OCI-LY1 (cell line): ENCODE measurements at regions not wholly inside any gene's neighbourhood (a gene's known extent, or its start where the extent isn't known, plus 50 kb on each side); places are given as distances from the start of the nearest gene placed in this dataset.

Source experiments
- H2AFZ ChIP-seq: fragments of 200-600 bp; sonication (generic), shearing (Covaris generic); 2 replicates; pipeline ENCODE4 v1.6.0; 2014; ENCODE audit warnings: antibody characterized with exemption, mild to moderate bottlenecking, low read length
- H3F3A ChIP-seq: fragments of 200-600 bp; sonication (generic), shearing (Covaris generic); 2 replicates; pipeline ENCODE4 v1.6.0; 2014; ENCODE audit warnings: mild to moderate bottlenecking, antibody characterized with exemption, low read length, moderate library complexity; ENCODE audit not compliant: insufficient read depth
- H3K27ac ChIP-seq: fragments of 200-600 bp; sonication (generic); 2 replicates; pipeline ENCODE4 v1.5.1; 2014; ENCODE audit warnings: low read length, mixed run types, mild to moderate bottlenecking, low read depth; ENCODE audit not compliant: poor library complexity, severe bottlenecking
- H3K27me3 ChIP-seq: fragments of 200-600 bp; sonication (generic); 2 replicates; pipeline ENCODE4 v1.6.0; 2014; ENCODE audit warnings: antibody characterized with exemption, mild to moderate bottlenecking, low read length, moderate library complexity; ENCODE audit not compliant: insufficient read depth
- H3K36me3 ChIP-seq: fragments of 200-600 bp; sonication (generic); 2 replicates; pipeline ENCODE4 v1.6.1; 2014; ENCODE audit warnings: mild to moderate bottlenecking, antibody characterized with exemption, low read length, moderate library complexity, mixed read lengths; ENCODE audit not compliant: insufficient read depth
- H3K4me1 ChIP-seq: fragments of 200-600 bp; sonication (generic); 2 replicates; pipeline ENCODE4 v1.5.1; 2014; ENCODE audit warnings: mild to moderate bottlenecking, low read length, moderate library complexity; ENCODE audit not compliant: insufficient read depth, severe bottlenecking
- H3K4me2 ChIP-seq: fragments of 200-600 bp; sonication (generic), shearing (Covaris generic); 2 replicates; pipeline ENCODE4 v1.6.1; 2014; ENCODE audit warnings: low read length
- H3K4me3 ChIP-seq: fragments of 200-600 bp; sonication (generic); 2 replicates; pipeline ENCODE4 v1.5.1; 2014; ENCODE audit warnings: low read length, low read depth, mild to moderate bottlenecking, mixed read lengths; ENCODE audit not compliant: poor library complexity, severe bottlenecking
- H3K79me2 ChIP-seq: fragments of 200-600 bp; shearing (Covaris generic); 2 replicates; pipeline ENCODE4 v1.6.1; 2016; ENCODE audit warnings: mixed run types, low read length, mixed read lengths; ENCODE audit not compliant: insufficient read depth
- H3K9ac ChIP-seq: fragments of 200-600 bp; sonication (generic), shearing (Covaris generic); 2 replicates; pipeline ENCODE4 v1.6.1; 2014; ENCODE audit warnings: mild to moderate bottlenecking, low read length, mixed read lengths
- H3K9me2 ChIP-seq: fragments of 200-600 bp; sonication (generic), shearing (Covaris generic); 2 replicates; pipeline ENCODE4 v1.6.1; 2014; ENCODE audit warnings: low read depth, mild to moderate bottlenecking, low read length, mixed read lengths
- H3K9me3 ChIP-seq: fragments of 200-600 bp; shearing (Covaris generic); 2 replicates; pipeline ENCODE4 v1.6.1; 2014; ENCODE audit warnings: low read length, mixed read lengths
- H4K20me1 ChIP-seq: fragments of 200-600 bp; sonication (generic), shearing (Covaris generic); 2 replicates; pipeline ENCODE4 v1.6.0; 2016; ENCODE audit warnings: mild to moderate bottlenecking, low read length; ENCODE audit not compliant: insufficient read depth
- EZH2 ChIP-seq: fragments of 200-600 bp; sonication (generic), shearing (Covaris generic); IDR thresholded peaks from 2 replicates; pipeline ENCODE4 v1.8.0; 2017; ENCODE audit warnings: borderline replicate concordance, mixed run types, mild to moderate bottlenecking, antibody characterized with exemption, low read length, moderate library complexity, mixed read lengths
- TF ChIP-seq, protein P1 (sequence below): fragments of 200-600 bp; sonication (generic), shearing (Covaris generic); IDR thresholded peaks from 2 replicates; pipeline ENCODE4 v1.5.1; 2017; ENCODE audit warnings: mild to moderate bottlenecking, antibody characterized with exemption, low read length, moderate library complexity, mixed read lengths

- no peaks in the 10 kb centered on the region for H3K4me1 ChIP-seq
- H3K4me2 ChIP-seq, result no peak overlapping the region
- no peak overlapping the region for H3K27ac ChIP-seq
- no peaks in the 10 kb centered on the region for H3F3A ChIP-seq
- H3K9ac ChIP-seq, result no peak overlapping the region
- no peaks in the 10 kb centered on the region for H3K79me2 ChIP-seq
- H3K27me3 ChIP-seq, result no peaks in the 10 kb centered on the region; the same call in 1 of the 2 replicates
- H2AFZ ChIP-seq, result no peak overlapping the region
- H3K9me2 ChIP-seq, result no peaks in the 10 kb centered on the region
- H3K4me3 ChIP-seq, result no peak overlapping the region
- H3K9me3 ChIP-seq, result no peaks in the 10 kb centered on the region
- no peaks in the 10 kb centered on the region for H4K20me1 ChIP-seq
- H3K36me3 ChIP-seq, result no peaks in the 10 kb centered on the region
- TF ChIP-seq, protein P1, sequence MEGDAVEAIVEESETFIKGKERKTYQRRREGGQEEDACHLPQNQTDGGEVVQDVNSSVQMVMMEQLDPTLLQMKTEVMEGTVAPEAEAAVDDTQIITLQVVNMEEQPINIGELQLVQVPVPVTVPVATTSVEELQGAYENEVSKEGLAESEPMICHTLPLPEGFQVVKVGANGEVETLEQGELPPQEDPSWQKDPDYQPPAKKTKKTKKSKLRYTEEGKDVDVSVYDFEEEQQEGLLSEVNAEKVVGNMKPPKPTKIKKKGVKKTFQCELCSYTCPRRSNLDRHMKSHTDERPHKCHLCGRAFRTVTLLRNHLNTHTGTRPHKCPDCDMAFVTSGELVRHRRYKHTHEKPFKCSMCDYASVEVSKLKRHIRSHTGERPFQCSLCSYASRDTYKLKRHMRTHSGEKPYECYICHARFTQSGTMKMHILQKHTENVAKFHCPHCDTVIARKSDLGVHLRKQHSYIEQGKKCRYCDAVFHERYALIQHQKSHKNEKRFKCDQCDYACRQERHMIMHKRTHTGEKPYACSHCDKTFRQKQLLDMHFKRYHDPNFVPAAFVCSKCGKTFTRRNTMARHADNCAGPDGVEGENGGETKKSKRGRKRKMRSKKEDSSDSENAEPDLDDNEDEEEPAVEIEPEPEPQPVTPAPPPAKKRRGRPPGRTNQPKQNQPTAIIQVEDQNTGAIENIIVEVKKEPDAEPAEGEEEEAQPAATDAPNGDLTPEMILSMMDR, result no peak
- no peak for TF ChIP-seq EZH2
Measured at GRCh38 chr15:31839388-31839787, 190.9 kb upstream of the CHRNA7 start.

DNA sequence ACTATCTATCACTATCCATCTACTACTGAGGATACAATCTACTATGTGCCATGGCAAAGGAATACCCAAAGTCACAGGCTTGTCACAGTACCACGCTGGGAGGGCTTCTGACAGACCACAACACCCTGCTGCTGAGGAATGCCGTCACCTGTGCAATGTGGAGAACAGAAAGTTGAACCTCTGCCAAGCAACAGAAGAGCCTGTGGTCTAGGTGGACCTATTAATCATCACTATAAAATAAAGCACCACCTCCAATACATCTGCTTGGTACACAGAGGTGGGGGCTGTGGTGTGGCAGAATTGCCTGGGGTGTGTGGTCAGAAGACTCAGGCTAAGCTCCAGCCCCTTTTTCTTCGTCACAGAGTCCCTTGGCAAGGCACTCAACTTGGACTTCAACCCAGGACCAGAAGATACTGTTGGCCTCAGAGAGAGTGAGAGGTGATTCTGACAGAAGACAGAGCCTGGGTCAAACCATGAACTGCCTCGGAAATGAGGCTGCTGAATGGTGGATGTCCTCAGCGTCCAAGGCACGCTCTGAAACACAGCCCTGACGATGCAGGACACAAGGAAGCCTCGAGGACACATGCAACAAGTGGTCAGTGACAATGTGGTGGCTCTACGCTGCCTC lies 189.4 kb upstream of the CHRNA7 start:
- no peak overlapping the region for H2AFZ ChIP-seq
- H3K4me1 ChIP-seq, result no peaks in the 10 kb centered on the region
- no peak overlapping the region for H3K9ac ChIP-seq
- no peaks in the 10 kb centered on the region for H3K9me3 ChIP-seq
- no peak overlapping the region for H3K27ac ChIP-seq
- no peaks in the 10 kb centered on the region for H3K79me2 ChIP-seq
- no peaks in the 10 kb centered on the region for H3F3A ChIP-seq
- TF ChIP-seq EZH2, result no peak
- H3K27me3 ChIP-seq, result no peaks in the 10 kb centered on the region
- no peaks in the 10 kb centered on the region for H3K9me2 ChIP-seq
- H3K4me3 ChIP-seq, result no peak overlapping the region
- no peaks in the 10 kb centered on the region for H3K36me3 ChIP-seq
- no peaks in the 10 kb centered on the region for H4K20me1 ChIP-seq
- no peak overlapping the region for H3K4me2 ChIP-seq

DNA sequence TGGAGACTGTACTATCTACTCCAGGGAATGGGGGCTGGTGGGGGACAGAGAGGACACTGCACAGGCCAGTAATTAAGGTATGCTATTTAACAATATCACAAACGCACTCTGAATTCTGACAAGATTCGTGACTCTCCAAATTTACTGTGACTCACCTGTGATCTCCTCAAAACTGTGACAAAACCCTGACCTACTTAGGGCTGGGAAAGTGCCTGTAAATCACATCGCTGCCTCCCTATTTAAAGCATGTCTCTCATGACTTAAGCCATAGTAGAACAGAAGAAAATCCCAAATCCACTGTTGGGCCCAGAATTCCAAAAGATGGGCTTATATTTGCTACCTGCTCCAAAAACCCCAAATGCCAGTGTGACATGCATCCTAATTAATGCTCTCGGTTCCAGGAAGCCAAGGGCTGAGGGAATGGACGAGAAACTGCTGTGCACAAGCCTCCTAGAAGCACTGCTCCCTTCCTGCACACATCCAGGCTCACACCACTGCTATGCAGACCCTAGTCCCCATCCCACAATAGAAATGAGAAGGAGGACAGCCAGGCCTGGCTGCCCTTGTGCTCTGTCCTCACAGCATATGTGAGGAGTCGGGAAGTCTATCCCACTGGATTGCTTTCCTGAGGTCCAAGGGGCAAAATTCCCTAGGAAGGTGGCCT lies 187.7 kb upstream of the CHRNA7 start:
- no peak for TF ChIP-seq EZH2
- TF ChIP-seq, protein P1, result no peak
- H3K4me3 ChIP-seq, result no peak overlapping the region
- H3K9me2 ChIP-seq, result no peaks in the 10 kb centered on the region
- H3K4me2 ChIP-seq, result no peak overlapping the region
- H3F3A ChIP-seq, result no peaks in the 10 kb centered on the region
- no peak overlapping the region for H3K9ac ChIP-seq
- H3K9me3 ChIP-seq, result no peaks in the 10 kb centered on the region
- no peaks in the 10 kb centered on the region for H3K79me2 ChIP-seq
- H4K20me1 ChIP-seq, result no peaks in the 10 kb centered on the region
- H3K27me3 ChIP-seq, result no peaks in the 10 kb centered on the region
- no peak overlapping the region for H3K27ac ChIP-seq
- no peaks in the 10 kb centered on the region for H3K4me1 ChIP-seq
- no peaks in the 10 kb centered on the region for H3K36me3 ChIP-seq
- no peak overlapping the region for H2AFZ ChIP-seq
